Stimulated activated naive CD8-positive, alpha-beta T cell treated with anti-CD3 and anti-CD28 coated beads, Interleukin-15, amount 100 ng/mL, for 72 hours (primary cell): ENCODE measurements at regions not wholly inside any gene's neighbourhood (a gene's known extent, or its start where the extent isn't known, plus 50 kb on each side); places are given as distances from the start of the nearest gene placed in this dataset.
"Not testable (repeated sequence)": the region's sequence is repeated elsewhere in the genome, so short reads cannot be mapped to it uniquely, and the experiment has no call there.

ENCODE experiments used
- ATAC-seq: fragments of 150-1000 bp; cut with Tn5 transposase; 2 replicates; pipeline ENCODE4 v1.10.0; 2021; ENCODE audit warnings: mild to moderate bottlenecking, moderate library complexity
- DNase-seq, 2 donors: peaks; one replicate each; pipeline ENCODE4 v3.0.0; 2021 to 2022
- H3K27ac Mint-ChIP-seq, 2 donors: one replicate each; pipeline ENCODE4 v1.8.0; 2022; ENCODE audit warnings: mild to moderate bottlenecking in 2 of 2, mixed read lengths in 2 of 2, moderate library complexity in 2 of 2
- H3K27me3 Mint-ChIP-seq: one replicate; pipeline ENCODE4 v1.8.0; 2022; ENCODE audit warnings: mixed read lengths
- H3K4me1 Mint-ChIP-seq: one replicate; pipeline ENCODE4 v1.8.0; 2022; ENCODE audit warnings: mild to moderate bottlenecking, mixed read lengths
- H3K4me3 Mint-ChIP-seq, 2 donors: one replicate each; pipeline ENCODE4 v1.8.0; 2022; ENCODE audit warnings: mild to moderate bottlenecking in 2 of 2, mixed read lengths in 2 of 2, moderate library complexity in 1 of 2
- H3K9me3 Mint-ChIP-seq, 2 donors: one replicate each; pipeline ENCODE4 v1.8.0; 2022; ENCODE audit warnings: mixed read lengths in 2 of 2

DNA sequence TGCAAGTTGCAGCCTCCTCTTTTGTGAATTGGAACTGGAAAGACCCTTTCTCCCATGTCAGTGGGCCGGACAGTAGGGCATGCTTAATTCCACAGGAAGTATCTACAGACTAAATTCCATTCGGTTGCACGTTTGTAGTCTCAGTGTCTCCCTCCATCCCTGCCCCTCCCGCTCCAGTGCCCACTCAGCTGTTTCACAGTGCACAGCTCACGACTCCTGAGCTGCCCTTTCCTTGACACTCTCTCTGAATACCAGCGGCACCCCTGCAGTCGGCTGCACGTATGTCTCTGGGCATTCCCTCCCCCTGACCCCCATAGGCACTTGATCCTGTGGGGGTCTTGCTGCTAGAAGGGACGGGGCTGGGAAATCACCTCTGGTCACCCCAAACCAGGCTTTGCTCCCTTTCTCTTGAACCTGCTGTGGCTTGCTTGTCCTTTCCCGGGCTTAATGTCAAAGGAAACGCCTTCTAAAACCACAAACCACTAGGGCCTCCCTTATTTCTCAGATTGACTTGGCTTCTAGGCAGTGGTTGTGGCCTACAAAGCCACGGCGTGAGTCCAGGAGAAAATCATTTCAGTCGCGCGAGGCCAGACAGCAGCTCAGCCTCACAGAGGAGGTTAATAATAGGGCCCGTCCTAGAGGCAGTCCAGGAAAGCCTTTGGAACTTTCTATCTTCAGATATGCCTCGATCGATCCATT lies 365.3 kb upstream of the PROX1 start:
- H3K9me3 Mint-ChIP-seq, result peaks cover 0 to 14% of the 10 kb centered on the region in 2 donors
- H3K27ac Mint-ChIP-seq, result no peak overlapping the region
- H3K27me3 Mint-ChIP-seq, result peaks cover 21% of the 10 kb centered on the region
- H3K4me3 Mint-ChIP-seq, result peak overlapping the region in 1 of 2 donors; percentile 30
- DNase-seq, result peak; percentile 9 to 52
- peaks cover 13% of the 10 kb centered on the region for H3K4me1 Mint-ChIP-seq
- peak; percentile 91 for ATAC-seq

DNA sequence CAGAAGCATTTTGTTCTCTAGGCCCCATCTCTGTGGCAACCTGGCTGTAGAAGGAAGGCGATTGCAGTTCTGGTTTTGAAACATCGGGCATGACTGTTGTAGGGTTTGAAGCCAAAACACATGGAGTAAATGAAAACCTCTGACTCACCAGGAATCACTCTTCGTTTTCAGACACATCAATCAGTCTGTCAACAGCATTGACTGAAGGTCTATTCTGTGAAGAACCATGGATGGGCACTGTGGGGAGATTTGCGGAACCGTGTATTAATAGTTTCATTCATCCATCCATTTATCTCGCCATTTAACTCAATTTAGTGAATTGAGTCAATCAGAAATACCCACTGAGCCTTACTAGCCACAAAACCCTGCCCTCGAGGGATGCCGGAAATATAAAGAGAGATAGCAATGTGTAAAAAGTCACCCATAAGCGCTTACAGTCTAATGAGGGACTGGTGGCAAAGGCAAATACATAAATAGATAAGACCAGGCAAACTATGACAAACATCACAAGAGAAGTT lies 364.6 kb upstream of the PROX1 start:
- Mint-ChIP-seq H3K27me3 (peaks cover 21% of the 10 kb centered on the region), H3K27ac (no peak overlapping the region), H3K9me3 (peaks cover 0 to 14% of the 10 kb centered on the region in 2 donors), H3K4me1 (peaks cover 13% of the 10 kb centered on the region), H3K4me3 (no peak overlapping the region)
- DNase-seq (no peak), ATAC-seq (peak; percentile 48)

DNA sequence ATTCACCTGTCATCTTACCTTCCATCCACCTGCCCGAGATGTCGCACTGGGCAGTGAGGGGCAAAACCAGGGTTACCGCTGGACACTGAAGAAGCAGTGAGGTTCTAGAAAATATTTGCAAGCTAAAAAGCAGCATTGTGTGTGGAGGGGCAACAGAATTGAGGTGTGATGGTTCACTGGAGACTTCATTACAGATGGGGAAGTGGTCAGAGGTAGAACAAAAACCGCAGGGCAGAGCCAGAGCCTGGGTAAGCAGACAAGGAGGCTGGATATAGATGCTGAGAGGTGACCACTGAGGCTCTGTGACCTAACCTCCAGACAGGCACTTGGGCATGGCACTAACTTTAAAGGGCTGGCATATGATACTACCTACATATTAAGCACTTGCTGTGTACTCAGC lies 363.9 kb upstream of the PROX1 start:
- no peak overlapping the region for H3K27ac Mint-ChIP-seq
- H3K4me3 Mint-ChIP-seq, result no peak overlapping the region

DNA sequence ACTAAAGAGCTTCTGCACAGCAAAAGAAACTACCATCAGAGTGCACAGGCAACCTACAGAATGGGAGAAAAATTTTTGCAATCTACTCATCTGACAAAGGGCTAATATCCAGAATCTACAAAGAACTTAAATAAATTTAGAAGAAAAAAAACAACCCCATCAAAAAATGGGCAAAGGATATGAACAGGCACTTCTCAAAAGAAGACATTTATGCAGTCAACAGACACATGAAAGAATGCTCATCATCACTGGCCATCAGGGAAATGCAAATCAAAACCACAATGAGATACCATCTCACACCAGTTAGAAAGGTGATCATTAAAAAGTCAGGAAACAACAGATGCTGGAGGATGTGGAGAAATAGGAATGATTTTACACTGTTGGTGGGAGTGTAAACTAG lies 351.0 kb upstream of the PROX1 start:
- not testable (repeated sequence) for H3K27ac Mint-ChIP-seq
- peaks cover 10 to 19% of the 10 kb centered on the region in 2 donors for H3K9me3 Mint-ChIP-seq

More for the DNA sequence above, 363.9 kb upstream of the PROX1 start:
- ATAC-seq (no peak), DNase-seq (no peak)
- Mint-ChIP-seq H3K9me3 (peaks cover 0 to 14% of the 10 kb centered on the region in 2 donors), H3K27me3 (peaks cover 21% of the 10 kb centered on the region), H3K4me1 (peaks cover 13% of the 10 kb centered on the region)

DNA sequence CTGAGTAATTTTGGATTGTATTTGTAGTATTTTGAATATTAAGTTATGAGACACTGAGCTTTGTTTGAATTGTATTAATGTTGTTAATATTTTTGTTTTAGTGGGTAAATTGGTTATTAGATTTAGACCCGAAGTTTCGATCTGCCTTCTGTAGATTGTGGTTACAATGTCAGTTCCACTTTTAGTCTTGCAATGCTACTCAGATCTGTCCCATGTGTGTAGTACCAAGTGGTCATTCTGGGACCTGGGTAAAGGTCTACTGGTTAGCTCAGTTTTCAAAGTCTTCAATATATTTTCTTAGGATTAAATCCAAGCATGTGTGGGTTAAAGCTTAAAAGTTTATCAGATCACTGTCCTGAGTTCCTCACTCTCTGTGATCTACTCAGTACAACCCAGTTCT lies 346.5 kb upstream of the PROX1 start:
- Mint-ChIP-seq H3K27ac (no peak overlapping the region), H3K4me3 (no peak overlapping the region), H3K9me3 (peaks cover 4 to 5% of the 10 kb centered on the region in 2 donors), H3K4me1 (no peaks in the 10 kb centered on the region), H3K27me3 (no peaks in the 10 kb centered on the region)
- DNase-seq, result no peak
- ATAC-seq, result no peak

More for the DNA sequence above, 351.0 kb upstream of the PROX1 start:
- DNase-seq, ATAC-seq, H3K4me1 Mint-ChIP-seq, H3K4me3 Mint-ChIP-seq: not testable (repeated sequence)
- H3K27me3 Mint-ChIP-seq, result peaks cover 13% of the 10 kb centered on the region

DNA sequence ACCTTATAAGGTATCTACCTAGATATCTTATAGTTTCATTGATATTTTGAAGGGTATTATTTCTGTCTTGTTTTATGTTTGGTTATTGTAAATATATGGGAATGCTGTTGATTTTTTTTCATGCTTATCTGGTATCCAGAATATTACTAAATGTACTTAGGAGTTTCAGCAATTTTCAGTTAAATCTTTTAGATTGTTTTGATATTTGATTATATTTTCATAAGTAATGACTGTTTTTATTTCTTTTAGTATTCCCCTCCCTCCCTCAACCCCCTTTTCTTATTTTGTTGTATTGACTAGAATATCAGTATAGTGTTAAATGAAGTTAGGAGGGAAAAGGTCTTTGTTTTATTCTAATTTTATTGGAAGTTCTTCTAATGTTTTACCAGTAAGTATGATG lies 344.4 kb upstream of the PROX1 start:
- Mint-ChIP-seq H3K27me3 (peaks cover 3% of the 10 kb centered on the region), H3K9me3 (peaks cover 4 to 6% of the 10 kb centered on the region in 2 donors), H3K4me3 (no peak overlapping the region), H3K27ac (no peak overlapping the region), H3K4me1 (no peaks in the 10 kb centered on the region)
- ATAC-seq (no peak), DNase-seq (no peak)

DNA sequence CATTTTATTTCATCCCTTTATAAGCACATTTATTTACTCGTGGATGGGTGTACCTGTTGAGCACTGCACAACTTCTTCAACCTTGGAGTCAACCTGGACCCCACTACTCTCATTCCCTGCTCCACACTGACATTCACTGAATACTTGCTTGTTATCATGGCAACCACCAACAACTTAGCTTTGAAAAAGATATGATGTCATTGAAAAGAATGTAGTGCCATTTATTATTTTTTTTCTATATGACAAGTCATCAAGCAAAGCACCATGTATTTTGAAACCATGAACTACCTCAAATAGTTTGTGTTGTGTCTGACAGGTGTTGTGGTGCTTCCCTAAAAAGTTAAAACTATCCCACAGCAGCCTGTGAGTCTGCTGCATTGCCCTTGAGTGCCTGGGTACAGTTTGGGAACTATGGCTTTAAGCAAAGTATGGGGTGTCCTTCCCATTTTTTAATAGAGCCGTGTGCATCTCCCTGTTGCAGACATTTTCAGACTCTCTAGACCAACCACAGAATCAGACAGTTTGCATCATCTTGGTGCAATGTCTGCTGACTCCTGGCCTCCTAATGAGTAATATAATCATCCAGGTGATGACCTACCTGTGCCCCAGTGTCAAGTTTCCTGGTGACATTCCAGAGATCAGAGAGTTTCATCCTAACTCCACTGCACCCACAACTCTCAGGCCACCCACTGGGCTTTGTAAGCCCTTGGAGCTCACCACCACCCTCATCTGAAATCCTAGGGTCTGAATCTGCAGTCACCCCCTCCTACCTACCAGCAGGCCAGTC lies 339.7 kb upstream of the PROX1 start:
- DNase-seq, result no peak
- peaks cover 0 to 7% of the 10 kb centered on the region in 2 donors for H3K9me3 Mint-ChIP-seq
- peaks cover 24% of the 10 kb centered on the region for H3K27me3 Mint-ChIP-seq
- H3K27ac Mint-ChIP-seq, result no peak overlapping the region
- ATAC-seq, result no peak
- no peak overlapping the region for H3K4me3 Mint-ChIP-seq
- H3K4me1 Mint-ChIP-seq, result no peaks in the 10 kb centered on the region

DNA sequence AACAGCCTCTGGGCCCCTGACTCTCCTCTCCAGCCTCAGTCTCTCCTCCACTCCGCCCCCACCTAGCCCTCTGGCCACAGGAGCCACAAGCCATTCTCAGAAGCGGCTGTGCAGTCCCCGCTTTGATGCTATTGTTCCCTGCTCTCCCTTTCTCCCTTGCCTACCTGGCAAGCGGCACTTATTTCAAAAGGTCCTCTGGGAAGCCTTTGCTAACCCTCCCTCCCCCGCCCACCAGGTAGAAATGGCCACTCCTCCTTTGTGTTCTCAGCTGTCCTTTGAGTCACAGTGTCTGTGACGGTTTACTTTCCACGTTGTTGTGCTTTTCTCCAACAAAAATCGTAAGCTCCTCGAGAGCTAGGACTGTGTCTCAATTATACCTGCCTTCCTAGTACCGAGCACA lies 338.4 kb upstream of the PROX1 start:
- DNase-seq (no peak), ATAC-seq (no peak)
- Mint-ChIP-seq H3K9me3 (peaks cover 0 to 7% of the 10 kb centered on the region in 2 donors), H3K4me3 (no peak overlapping the region), H3K27me3 (peaks cover 24% of the 10 kb centered on the region), H3K4me1 (no peaks in the 10 kb centered on the region), H3K27ac (no peak overlapping the region)

DNA sequence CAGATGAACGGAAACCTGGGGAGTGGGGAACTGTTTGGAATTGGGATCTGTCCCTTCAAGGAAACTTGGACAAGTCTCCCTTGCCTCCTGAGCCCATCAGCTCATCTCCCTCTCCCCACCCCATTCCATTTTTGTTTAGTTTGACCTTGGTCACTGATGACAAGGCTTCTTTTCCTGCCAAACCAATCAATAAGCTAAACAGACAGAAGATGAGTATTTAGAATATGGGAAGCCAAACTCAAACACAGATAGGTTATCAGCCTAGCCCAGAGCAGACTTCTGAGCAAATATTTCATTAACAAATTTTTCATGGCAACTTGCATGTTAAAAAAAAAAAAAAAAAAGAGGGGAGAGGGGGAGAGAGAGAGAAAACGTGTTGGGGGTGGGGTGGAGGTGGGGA lies 337.2 kb upstream of the PROX1 start:
- Mint-ChIP-seq H3K4me3 (no peak overlapping the region), H3K27ac (no peak overlapping the region), H3K9me3 (peaks cover 0 to 7% of the 10 kb centered on the region in 2 donors), H3K27me3 (peaks cover 24% of the 10 kb centered on the region), H3K4me1 (no peaks in the 10 kb centered on the region)
- no peak for ATAC-seq
- no peak for DNase-seq

DNA sequence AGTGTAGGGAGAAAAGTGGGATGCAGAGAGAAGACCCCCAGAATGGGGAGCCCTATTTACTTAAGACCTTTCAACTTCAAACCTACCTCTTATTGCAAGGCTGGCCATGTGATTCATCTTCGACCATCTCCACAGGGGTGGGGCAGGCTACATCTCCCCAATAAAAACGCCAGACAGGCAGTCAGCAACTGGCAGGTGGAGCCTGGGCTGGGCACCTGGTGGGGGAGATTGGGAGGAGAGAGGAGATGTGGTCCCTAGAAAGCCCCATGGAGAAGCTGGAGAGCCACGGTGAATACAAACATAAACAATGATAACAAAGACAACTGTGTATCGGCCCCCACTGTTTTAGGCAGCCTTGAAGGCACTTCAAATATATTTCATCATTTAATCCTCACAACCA lies 336.7 kb upstream of the PROX1 start:
- Mint-ChIP-seq H3K27me3 (peaks cover 24% of the 10 kb centered on the region), H3K9me3 (peaks cover 0 to 7% of the 10 kb centered on the region in 2 donors), H3K27ac (peak overlapping the region in 1 of 2 donors; percentile 15), H3K4me1 (no peaks in the 10 kb centered on the region), H3K4me3 (no peak overlapping the region)
- ATAC-seq (no peak), DNase-seq (no peak)

DNA sequence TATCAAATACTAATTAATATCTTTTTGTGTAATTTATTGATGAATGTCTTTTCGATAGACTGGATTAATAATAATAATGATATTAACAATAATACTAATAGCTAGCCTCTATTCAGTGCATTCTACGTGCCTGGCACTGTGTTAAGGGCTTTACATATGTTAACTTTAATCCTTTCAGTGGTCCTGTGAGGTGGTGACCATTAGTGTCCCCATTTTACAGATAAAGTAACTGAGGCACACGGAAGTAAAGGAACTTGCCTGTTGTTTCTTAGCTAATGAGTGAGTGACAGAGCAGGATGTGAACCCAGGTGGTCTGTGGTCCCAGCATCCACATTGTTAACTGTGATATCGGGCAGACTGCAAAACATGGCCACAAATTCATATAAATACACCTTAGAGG lies 335.7 kb upstream of the PROX1 start:
- no peak overlapping the region for H3K4me3 Mint-ChIP-seq
- no peak overlapping the region for H3K27ac Mint-ChIP-seq
- DNase-seq (no peak), ATAC-seq (no peak)
- peaks cover 24% of the 10 kb centered on the region for H3K27me3 Mint-ChIP-seq
- H3K4me1 Mint-ChIP-seq, result no peaks in the 10 kb centered on the region
- peaks cover 0 to 7% of the 10 kb centered on the region in 2 donors for H3K9me3 Mint-ChIP-seq

DNA sequence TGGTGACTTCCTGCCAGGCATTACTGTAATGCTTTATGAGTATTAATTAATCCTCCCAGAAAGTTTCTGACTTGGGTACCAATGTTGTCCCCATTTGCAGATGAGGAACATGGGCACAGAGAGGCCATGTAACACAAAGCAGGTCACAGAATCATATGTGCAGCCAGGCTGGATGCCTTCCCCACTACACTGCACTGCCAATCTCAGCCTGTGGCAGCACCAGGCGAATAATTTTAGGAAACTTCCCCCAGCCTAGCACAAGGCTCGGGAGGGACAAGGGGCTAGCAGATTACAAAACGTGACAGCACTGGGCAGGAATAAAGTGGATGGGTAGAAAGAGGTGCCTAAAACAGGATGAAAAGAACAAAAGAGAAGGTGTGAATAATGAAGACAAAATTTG lies 331.7 kb upstream of the PROX1 start:
- no peak overlapping the region for H3K27ac Mint-ChIP-seq
- H3K4me3 Mint-ChIP-seq, result no peak overlapping the region
- H3K9me3 Mint-ChIP-seq, result no peaks in the 10 kb centered on the region
- ATAC-seq (no peak), DNase-seq (no peak)
- no peaks in the 10 kb centered on the region for H3K4me1 Mint-ChIP-seq
- H3K27me3 Mint-ChIP-seq, result no peaks in the 10 kb centered on the region

DNA sequence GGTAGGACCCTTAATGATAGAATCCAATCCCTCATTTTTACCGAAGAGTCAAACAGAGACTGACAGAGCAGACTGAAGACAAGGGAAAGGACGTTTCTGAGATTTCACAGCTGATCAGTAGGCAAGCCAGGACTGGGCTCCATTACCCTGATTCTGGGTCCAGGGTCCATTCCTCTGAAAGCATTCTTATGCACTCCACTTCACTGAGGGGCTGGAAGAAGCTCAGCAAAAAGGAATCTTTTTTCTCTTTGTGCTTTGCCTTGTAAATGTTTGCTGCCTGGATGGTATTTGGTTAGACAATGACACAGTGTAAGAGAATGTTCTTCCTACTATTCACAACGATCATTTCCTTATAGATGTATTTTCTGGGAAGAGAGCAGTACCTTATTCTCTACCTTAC lies 331.3 kb upstream of the PROX1 start:
- DNase-seq, result no peak
- Mint-ChIP-seq H3K4me1 (no peaks in the 10 kb centered on the region), H3K9me3 (no peaks in the 10 kb centered on the region), H3K27ac (no peak overlapping the region), H3K27me3 (no peaks in the 10 kb centered on the region), H3K4me3 (no peak overlapping the region)
- no peak for ATAC-seq

DNA sequence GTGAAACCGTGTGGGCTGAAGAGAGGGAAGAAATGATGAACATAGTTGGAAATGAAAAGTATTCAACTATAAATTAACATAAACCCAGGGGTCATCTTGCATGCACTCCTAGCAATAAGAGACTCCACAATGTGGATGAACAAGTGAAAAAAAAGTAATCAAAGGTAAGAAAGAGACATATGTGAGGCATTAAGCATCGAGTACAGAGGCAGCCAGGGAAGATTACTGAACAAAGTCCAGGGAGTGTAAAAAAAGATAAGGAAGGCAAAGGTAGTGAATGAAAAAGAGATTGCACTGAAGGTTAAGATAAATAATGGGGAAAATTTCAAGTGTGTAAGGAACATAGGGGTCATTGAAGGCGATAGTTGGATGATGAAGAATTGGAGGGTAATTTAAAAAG lies 330.8 kb upstream of the PROX1 start:
- Mint-ChIP-seq H3K27me3 (no peaks in the 10 kb centered on the region), H3K27ac (no peak overlapping the region), H3K4me3 (no peak overlapping the region), H3K4me1 (no peaks in the 10 kb centered on the region), H3K9me3 (no peaks in the 10 kb centered on the region)
- DNase-seq (no peak), ATAC-seq (no peak)

DNA sequence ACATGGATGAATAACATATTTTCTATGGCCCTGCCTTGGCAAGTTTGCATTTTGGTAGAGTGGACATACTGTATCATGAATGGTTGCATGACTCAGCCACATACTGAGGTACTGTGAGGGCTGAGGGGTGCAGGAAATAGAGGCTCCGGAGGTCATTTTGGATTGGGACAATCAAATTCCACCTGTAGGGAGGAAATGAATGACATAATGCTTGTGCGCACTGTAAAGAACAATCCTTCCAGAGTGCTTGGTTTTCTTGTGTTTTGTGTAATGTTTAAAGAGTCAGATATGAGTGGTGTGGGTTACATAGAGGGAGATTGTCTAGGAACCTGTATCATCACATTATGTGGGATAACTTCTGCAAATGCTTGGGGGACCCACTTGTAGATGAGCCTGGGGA lies 329.9 kb upstream of the PROX1 start:
- Mint-ChIP-seq H3K27ac (no peak overlapping the region), H3K9me3 (no peaks in the 10 kb centered on the region), H3K27me3 (no peaks in the 10 kb centered on the region), H3K4me1 (no peaks in the 10 kb centered on the region), H3K4me3 (no peak overlapping the region)
- DNase-seq, result no peak
- no peak for ATAC-seq

DNA sequence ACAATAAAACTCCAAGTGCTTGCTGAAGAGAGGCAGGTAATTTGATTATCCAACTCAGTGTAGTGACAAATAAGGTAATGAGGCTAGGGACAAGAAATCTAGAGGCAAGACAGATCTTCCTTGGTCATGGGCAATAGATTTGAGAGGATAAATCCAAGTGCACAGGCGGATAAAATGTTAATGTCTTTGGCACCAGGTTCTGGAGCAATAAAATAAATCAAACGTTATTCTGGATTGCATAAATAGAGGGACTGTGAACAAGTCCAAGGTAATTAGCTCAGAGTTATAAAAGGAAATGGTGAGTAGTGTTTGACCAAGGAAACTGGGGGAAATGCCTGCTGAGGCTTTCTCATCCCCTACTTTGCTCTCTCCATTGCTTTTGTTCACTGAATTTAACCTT lies 329.3 kb upstream of the PROX1 start:
- Mint-ChIP-seq H3K4me3 (no peak overlapping the region), H3K4me1 (no peaks in the 10 kb centered on the region), H3K27ac (no peak overlapping the region), H3K9me3 (no peaks in the 10 kb centered on the region), H3K27me3 (peaks cover 2% of the 10 kb centered on the region)
- ATAC-seq (no peak), DNase-seq (no peak)
